MM.1S (cell line): ENCODE measurements at regions not wholly inside any gene's neighbourhood (a gene's known extent, or its start where the extent isn't known, plus 50 kb on each side); places are given as distances from the start of the nearest gene placed in this dataset.
"Not testable (repeated sequence)": the region's sequence is repeated elsewhere in the genome, so short reads cannot be mapped to it uniquely, and the experiment has no call there.

Experiments
- DNase-seq: peaks from one replicate; pipeline ENCODE4 v3.0.0-alpha.2; 2015
- H2AFZ ChIP-seq: fragments of 300-600 bp; sonication (generic); 2 replicates; pipeline ENCODE4 v1.6.0; 2016; ENCODE audit warnings: antibody characterized with exemption, low read length
- H3F3A ChIP-seq: fragments of 300-600 bp; sonication (generic); 2 replicates; pipeline ENCODE4 v1.6.1; 2016; ENCODE audit warnings: mild to moderate bottlenecking, antibody characterized with exemption, low read length, moderate library complexity, mixed read lengths; ENCODE audit not compliant: insufficient read depth
- H3K27ac ChIP-seq: fragments of 300-600 bp; sonication (generic); 2 replicates; pipeline ENCODE4 v1.5.1; 2016; ENCODE audit warnings: mild to moderate bottlenecking, low read length
- H3K27me3 ChIP-seq: fragments of 300-600 bp; sonication (generic); replicated peaks from 2 replicates; pipeline ENCODE4 v1.6.0; 2016; ENCODE audit warnings: low read length; ENCODE audit not compliant: insufficient read depth
- H3K36me3 ChIP-seq: fragments of 300-600 bp; sonication (generic); replicated peaks from 2 replicates; pipeline ENCODE4 v1.6.1; 2016; ENCODE audit warnings: mild to moderate bottlenecking, low read length, mixed read lengths; ENCODE audit not compliant: insufficient read depth
- H3K4me1 ChIP-seq: fragments of 300-600 bp; sonication (generic); 2 replicates; pipeline ENCODE4 v1.6.1; 2016; ENCODE audit warnings: low read length, mixed read lengths
- H3K4me2 ChIP-seq: fragments of 300-600 bp; sonication (generic); 2 replicates; pipeline ENCODE4 v1.6.0; 2016; ENCODE audit warnings: low read depth, low read length
- H3K4me3 ChIP-seq: fragments of 300-600 bp; sonication (generic); 2 replicates; pipeline ENCODE4 v1.5.1; 2016; ENCODE audit warnings: low read length, mixed read lengths
- H3K79me2 ChIP-seq: fragments of 300-600 bp; sonication (generic); 2 replicates; pipeline ENCODE4 v1.6.1; 2016; ENCODE audit warnings: mixed run types, low read length, mixed read lengths
- H3K9ac ChIP-seq: fragments of 300-600 bp; sonication (generic); 2 replicates; pipeline ENCODE4 v1.6.1; 2016; ENCODE audit warnings: low read length, mixed read lengths
- H3K9me2 ChIP-seq: fragments of 300-600 bp; sonication (generic); replicated peaks from 2 replicates; pipeline ENCODE4 v1.6.1; 2016; ENCODE audit warnings: mild to moderate bottlenecking, low read length, mixed read lengths; ENCODE audit not compliant: insufficient read depth
- H3K9me3 ChIP-seq: fragments of 300-600 bp; sonication (generic); replicated peaks from 2 replicates; pipeline ENCODE4 v1.6.1; 2016; ENCODE audit warnings: mild to moderate bottlenecking, low read length, mixed read lengths; ENCODE audit not compliant: insufficient read depth
- H4K20me1 ChIP-seq: fragments of 300-600 bp; sonication (generic); 2 replicates; pipeline ENCODE4 v1.6.1; 2016; ENCODE audit warnings: mild to moderate bottlenecking, low read length, moderate library complexity, mixed read lengths; ENCODE audit not compliant: insufficient read depth
- CTCF ChIP-seq: fragments of 300-600 bp; sonication (generic); IDR thresholded peaks from 2 replicates; pipeline ENCODE4 v1.5.1; 2016; ENCODE audit warnings: antibody characterized with exemption, low read length, mixed read lengths
- EZH2 ChIP-seq: fragments of 300-600 bp; sonication (generic); optimal IDR thresholded peaks from 2 replicates; pipeline ENCODE3; 2017; ENCODE audit warnings: low read depth, mild to moderate bottlenecking, antibody characterized with exemption, low read length, mixed read lengths
- EZH2phosphoT487 ChIP-seq: fragments of 300-600 bp; sonication (generic); IDR thresholded peaks from 2 replicates; pipeline ENCODE4 v1.6.1; 2018; ENCODE audit warnings: antibody characterized with exemption, low read length

- Histone ChIP-seq H3K9me3 (no peaks in the 10 kb centered on the region), H3K27ac (no peak overlapping the region), H3K4me1 (peaks cover 12% of the 10 kb centered on the region), H3K27me3 (no peaks in the 10 kb centered on the region), H2AFZ (no peak overlapping the region), H3K4me3 (no peak overlapping the region), H3F3A (no peaks in the 10 kb centered on the region), H3K9ac (no peak overlapping the region), H3K9me2 (no peaks in the 10 kb centered on the region), H4K20me1 (no peaks in the 10 kb centered on the region), H3K79me2 (no peaks in the 10 kb centered on the region), H3K4me2 (no peak overlapping the region), H3K36me3 (no peaks in the 10 kb centered on the region)
- no peak for DNase-seq
- TF ChIP-seq EZH2 = no peak
Measured at GRCh38 chr2:150258781-150259307, 228.6 kb downstream of the RND3 start.

- Histone ChIP-seq H3K27me3 (no peaks in the 10 kb centered on the region), H3K4me2 (no peak overlapping the region), H3K9me3 (no peaks in the 10 kb centered on the region), H3K4me3 (no peak overlapping the region), H3K4me1 (peaks cover 12% of the 10 kb centered on the region), H3F3A (no peaks in the 10 kb centered on the region), H3K36me3 (no peaks in the 10 kb centered on the region), H3K9me2 (no peaks in the 10 kb centered on the region), H4K20me1 (no peaks in the 10 kb centered on the region), H3K27ac (no peak overlapping the region), H3K9ac (no peak overlapping the region), H2AFZ (no peak overlapping the region), H3K79me2 (no peaks in the 10 kb centered on the region)
- TF ChIP-seq CTCF = no peak
- no peak for DNase-seq
Measured at GRCh38 chr2:150256736-150257135, 230.7 kb downstream of the RND3 start.

GRCh38 chr2:150255528-150255927 is 231.9 kb downstream of the RND3 start:
- H3K4me3 ChIP-seq = no peak overlapping the region
- 0 out of 2 replicates have a peak, but pooled peaks cover under 1% of the 10 kb centered on the region for H3K4me1 ChIP-seq
- no peaks in the 10 kb centered on the region for H3F3A ChIP-seq
- H4K20me1 ChIP-seq = no peaks in the 10 kb centered on the region
- DNase-seq = no peak
- H3K27ac ChIP-seq = no peak overlapping the region
- H3K9ac ChIP-seq = no peak overlapping the region
- H3K79me2 ChIP-seq = no peaks in the 10 kb centered on the region
- H3K27me3 ChIP-seq = no peaks in the 10 kb centered on the region
- no peak overlapping the region for H3K4me2 ChIP-seq
- no peak overlapping the region for H2AFZ ChIP-seq
- no peak for TF ChIP-seq CTCF
- no peak for TF ChIP-seq EZH2
- no peak for TF ChIP-seq EZH2phosphoT487
- no peaks in the 10 kb centered on the region for H3K36me3 ChIP-seq
- no peaks in the 10 kb centered on the region for H3K9me3 ChIP-seq
- no peaks in the 10 kb centered on the region for H3K9me2 ChIP-seq

GRCh38 chr2:150249735-150250134 is 237.7 kb downstream of the RND3 start:
- not testable (repeated sequence) for H3K9me3 ChIP-seq, H3K27me3 ChIP-seq, H3F3A ChIP-seq, H3K79me2 ChIP-seq, DNase-seq, H3K27ac ChIP-seq, H3K4me2 ChIP-seq, H2AFZ ChIP-seq, H3K9me2 ChIP-seq, H3K4me3 ChIP-seq, H3K4me1 ChIP-seq, H3K9ac ChIP-seq, H3K36me3 ChIP-seq, H4K20me1 ChIP-seq
